ENCODE measurements at regions not wholly inside any gene's neighbourhood (a gene's known extent, or its start where the extent isn't known, plus 50 kb on each side); places are given as distances from the start of the nearest gene placed in this dataset.
"Not testable (repeated sequence)": the region's sequence is repeated elsewhere in the genome, so short reads cannot be mapped to it uniquely, and the experiment has no call there.

DNA sequence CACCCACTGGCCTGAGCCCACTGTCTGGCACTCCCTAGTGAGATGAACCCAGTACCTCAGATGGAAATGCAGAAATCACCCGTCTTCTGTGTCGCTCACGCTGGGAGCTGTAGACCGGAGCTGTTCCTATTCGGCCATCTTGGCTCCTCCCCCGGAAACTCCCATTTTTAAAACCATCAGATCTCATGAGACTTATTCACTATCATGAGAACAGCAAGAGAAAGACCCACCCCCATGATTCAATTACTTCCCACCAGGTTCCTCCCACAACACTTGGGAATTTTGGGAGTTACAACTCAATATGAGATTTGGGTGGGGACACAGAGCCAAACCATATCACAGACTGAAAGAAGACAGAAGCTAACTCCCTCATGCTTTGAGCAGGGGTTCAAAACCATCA, 134.5 kb downstream of the SLC39A8 start:
- not testable (repeated sequence) for DNase-seq

DNA sequence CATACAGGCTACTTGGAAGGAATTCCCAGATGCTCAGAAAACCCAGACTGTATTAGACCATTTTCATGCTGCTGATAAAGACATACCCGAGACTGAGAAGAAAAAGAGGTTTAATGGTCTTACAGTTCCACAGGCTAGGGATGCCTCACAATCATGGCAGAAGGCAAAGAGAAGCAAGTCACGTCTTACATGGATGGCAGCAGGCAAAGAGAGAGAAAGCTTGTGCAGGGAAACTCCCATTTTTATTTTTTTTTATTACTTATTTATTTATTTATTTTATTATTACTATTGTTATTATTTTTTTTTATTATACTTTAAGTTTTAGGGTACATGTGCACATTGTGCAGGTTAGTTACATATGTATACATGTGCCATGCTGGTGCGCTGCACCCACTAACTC, 140.6 kb downstream of the SLC39A8 start:
- DNase-seq = not testable (repeated sequence)

DNA sequence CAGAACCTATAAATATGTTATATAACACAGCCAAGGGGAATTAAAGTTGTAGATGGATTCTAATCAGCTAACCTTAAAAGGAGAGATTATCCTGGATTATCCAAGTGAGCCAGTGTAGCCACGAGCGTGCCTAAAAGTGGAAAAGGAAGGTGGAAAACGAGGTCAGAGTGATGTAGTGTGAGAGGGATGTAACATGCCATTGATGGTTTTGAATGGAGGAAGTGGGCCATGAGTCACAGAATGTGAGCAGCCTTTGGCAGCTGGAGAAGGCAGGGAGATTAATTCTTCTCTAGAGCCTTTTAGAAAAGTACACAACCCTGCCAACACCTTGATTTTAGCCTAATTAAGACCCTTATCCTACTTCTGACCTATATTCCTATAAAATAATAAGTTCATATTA, 149.1 kb downstream of the SLC39A8 start:
- no peak for DNase-seq

DNA sequence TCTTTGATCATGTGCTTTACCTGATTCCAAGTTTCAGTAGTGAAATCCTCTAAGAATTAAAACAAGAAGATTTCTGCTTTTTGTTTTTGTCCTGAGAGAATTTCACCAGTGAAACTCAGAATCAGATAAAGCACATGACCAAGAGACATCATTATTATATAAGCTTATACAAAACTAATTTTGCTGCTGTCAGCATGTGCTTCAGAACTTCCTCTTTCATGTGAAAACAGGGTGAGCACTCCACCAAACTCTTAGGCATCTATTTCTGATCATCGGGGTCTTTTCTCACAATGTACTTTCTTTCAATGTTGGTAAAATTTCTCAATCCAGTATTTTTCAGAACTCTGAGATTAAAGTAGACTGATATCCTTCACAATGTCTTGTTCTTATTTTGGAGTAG, 152.1 kb downstream of the SLC39A8 start:
- no peak for DNase-seq

DNA sequence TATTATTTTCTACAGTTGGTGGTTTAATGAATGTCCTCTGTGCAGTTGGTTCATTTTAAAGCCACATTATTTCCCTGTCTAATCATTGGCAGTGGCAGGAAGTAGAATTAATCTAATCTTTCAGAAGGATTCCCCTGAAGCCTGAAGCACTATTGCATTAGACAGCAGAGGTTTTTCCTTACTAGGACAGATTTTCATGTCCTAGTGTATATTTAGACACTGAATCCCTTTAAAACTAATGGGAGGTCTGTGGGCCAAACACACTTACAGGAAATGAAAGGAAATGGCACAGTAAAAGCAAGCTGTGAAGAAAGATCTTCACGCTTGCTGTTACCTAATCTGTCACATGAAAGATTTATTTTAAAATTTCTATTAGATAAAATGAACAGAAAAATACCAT, 165.2 kb downstream of the SLC39A8 start:
- no peak for DNase-seq

DNA sequence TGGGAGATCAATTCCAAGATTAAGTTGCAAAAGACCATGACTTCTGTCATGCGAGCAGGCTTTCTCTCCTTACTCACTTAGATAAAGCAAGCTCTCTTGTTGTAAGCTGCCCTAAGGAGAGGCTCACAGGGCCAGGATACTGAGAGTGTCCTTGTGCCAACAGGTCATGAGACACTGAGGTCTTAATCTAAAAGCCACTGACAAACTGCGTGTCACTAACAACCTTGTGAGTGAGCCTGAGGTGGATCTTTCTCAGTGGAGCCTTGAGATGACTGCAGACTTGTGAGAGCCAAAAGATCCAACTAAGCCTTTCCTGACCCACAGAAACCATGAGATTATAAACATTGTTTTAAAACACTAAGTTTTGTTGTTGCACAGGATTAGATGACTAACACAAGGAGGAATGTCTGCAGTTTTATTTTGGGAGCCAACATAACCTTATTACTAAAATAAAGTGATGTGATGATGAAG, 170.5 kb downstream of the SLC39A8 start:
- DNase-seq = no peak

DNA sequence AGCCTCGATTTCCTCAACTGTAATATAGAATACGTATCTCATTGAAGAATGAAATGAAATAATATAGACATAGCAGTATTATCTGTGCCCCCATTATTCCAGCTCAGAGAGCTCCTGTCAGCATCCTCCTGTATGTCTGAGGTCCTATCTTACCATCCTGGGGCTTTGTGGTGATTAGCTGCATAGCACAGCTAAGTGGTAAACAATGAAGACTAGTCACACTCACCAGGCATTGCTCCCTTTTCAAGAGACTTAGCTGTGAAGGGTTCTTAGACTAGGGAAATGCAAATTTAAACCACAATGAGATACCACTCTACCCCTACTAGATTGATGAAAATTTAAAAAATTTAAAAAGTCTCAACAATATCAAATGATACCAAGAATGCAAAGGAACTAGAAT, 172.9 kb downstream of the SLC39A8 start:
- DNase-seq = no peak

DNA sequence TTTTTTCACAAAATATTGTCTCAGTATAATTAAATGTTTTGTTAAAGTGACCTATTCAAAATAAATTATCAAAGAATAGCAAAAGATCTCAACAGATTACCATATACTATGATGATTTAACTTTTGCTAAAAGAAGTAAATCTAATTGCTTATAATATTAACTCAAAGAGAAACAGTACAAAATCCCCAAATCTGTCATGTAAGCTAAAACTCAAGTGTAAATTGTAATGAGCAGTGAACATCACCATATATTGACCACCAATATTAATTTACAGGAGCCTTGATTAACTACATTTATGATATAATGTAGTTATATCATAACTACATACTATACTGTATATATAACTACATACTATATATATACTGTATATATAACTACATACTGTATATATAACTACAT, 174.4 kb downstream of the SLC39A8 start:
- no peak for DNase-seq

DNA sequence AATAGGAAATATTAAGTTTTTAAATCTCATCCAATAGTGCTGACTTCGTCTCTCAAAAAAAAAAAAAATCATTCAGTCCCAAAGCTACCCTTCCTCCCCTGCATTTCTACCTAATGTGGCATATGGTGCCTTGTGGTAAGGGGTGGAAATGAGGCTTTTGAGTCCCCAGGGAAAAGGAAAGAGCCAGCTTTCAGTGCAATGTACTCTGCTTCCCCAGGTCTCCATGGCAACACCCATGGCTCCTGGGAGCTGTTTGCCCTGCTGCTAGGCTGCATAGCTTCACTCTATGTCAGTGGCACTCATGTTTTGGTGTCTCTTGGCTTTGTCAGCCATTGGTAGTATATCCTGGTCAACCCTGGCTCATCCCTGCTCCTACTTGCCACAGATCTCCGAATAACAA, 175.9 kb downstream of the SLC39A8 start:
- peak in 9 of 56 donors; percentile 1 to 28 (median 6) for DNase-seq

DNA sequence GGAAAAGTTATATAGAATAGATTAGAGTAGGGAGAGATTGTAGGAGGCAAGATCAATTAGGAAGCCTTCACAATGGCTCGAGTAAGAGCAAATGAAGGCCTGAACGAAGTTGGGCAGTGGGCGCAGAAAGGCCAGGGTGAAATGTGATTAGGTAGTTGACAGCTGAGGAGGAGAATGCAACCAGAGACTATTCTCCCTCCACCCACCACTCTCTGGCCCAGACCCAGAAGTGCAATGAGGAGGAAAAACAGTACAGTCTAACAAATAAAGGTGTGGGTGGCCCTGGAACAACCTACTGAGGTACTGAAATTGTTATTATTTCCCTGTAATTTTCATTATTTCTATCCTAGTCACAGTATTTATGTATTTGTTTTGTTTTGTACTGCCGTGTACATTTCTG, 176.7 kb downstream of the SLC39A8 start:
- DNase-seq = no peak

DNA sequence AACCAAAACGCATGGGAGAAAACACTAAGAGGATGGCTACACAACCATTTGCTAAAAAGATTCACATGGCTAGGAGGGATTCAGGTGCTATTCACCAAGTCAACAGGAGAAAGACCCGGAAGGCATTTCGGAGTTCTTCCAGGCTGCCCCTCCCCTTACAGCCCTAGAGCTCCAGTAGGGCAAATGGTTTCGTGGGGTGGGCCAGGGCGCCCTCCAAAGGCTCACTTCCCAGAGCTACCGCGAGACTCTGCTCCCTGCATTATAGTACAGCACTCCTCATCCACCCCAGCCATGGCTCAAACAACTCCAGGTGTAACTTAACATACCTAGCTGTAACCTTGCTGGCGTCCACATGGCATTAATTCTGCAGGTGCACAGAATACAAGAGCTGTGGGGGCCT, 179.7 kb downstream of the SLC39A8 start:
- DNase-seq = no peak

DNA sequence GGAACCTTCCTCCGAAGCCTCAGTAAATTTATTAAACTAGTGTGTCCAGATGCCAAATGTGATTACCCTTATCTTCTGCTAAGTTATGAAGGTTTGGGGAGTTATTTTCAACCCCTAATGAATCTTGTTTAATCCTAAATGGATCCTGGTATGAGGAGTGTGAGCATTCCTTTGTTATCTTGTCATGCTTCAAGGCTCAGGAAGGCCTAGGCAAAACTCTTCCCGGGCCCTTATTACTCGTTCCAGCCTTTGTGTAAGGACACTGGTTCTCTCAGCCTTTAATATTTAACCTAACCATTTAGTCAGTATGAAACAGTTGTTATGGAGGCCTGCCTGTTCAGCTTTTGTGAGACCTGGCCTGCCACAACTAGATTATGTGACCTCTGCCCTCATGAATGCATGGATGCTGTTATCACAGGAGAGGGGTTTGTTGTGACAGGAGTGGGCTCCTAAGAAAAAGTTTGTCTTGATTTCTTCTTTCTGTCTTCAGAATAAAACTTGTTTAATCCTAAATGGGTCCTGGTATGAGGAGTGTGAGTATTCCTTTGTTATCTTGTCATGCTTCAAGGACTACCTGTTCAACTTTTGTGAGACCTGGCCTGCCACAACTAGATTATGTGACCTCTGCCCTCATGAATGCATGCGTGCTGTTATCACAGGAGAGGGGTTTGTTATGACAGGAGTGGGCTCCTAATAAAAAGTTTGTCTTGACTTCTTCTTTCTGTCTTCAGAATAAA, 181.7 kb downstream of the SLC39A8 start:
- DNase-seq = no peak

DNA sequence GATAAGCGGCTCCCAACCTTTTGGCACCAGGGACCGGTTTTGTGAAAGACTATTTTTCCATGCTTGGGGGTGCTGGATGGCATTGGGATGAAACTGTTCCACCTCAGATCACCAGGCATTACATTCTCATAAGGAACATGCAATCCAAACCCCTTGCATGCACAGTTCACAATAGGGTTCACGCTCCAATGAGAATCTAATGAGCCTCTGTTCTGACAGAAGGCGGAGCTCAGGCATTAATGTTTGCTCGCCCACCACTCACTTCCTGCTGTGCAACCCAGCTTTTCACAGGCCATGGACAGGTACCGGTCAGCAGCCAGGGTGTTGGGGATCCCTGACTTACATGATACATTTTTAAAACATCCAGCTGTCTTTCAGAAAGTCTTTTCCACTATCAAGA, 187.3 kb downstream of the SLC39A8 start:
- no peak for DNase-seq

DNA sequence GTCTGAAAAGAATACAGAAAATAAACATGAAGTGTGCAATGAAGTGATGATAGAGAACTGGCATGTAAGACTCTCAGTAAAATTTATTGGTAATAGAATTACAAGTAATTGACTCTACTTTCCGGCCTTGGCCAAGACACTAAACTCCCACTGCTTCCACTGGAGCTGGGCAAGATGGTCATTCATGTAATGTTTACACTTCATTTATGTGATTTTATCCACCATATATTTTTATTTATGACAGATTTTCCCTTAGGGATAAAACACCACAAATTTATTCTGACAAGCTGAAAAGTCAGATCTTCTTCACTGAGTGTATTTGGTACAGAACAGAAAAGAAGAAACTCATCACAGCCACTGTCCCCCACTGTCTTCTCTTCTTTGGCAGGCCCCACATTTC, 191.9 kb downstream of the SLC39A8 start:
- no peak for DNase-seq

DNA sequence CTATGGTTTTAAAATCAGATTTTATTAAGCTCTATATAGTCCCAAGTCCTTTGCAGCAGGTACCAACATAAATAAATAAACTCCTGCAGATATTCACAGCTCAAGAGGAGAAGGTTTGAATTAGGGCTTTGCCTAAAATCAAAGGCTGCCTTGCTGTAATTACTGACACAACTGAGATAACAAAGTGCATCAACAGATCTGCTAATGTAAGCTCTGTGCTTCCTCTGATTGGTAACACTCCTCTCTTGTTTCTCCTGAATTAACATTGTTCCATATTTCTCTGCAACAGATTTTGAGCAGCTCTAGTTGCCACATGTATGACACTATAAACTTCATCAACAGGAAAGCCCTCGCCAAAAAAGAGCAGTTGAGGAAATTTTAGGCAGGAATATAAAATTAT, 193.6 kb downstream of the SLC39A8 start:
- no peak for DNase-seq

DNA sequence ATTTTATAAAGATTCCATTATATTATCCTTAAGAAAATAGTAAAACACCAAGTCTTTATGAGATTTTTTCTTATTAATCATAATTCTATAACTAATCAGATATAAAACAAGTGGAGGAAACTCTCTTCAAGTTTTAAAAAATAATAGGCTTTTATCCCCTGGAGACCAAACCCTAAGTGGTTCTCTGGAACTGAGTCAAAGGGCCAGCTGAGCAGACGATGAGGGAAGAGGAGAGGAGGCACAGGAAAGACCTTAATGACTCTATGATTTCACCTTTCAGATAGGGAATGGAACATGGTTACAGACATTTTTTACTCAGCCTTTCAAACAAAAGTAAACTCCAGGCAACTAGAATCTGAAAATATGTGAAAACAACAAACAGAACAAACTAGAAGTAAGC, 201.8 kb downstream of the SLC39A8 start:
- DNase-seq = no peak

DNA sequence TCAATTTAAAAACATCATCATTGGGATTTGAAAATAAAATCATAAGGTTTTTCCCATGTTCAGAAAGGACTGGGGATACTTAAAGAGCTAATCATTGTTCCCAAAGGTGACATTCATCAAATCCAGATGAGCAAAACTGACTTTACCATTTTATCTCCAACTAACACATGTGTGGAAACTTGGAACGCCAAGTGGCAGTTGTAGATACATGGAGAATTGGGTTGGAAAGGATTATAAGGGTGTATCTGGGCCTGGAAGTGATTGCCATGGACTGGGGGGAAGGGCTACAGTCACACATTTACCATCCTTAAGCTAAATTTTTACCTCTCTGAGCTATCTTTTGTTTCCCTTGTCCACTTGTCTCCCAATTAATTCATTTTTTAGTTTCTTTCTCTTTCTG, 203.4 kb downstream of the SLC39A8 start:
- no peak for DNase-seq

DNA sequence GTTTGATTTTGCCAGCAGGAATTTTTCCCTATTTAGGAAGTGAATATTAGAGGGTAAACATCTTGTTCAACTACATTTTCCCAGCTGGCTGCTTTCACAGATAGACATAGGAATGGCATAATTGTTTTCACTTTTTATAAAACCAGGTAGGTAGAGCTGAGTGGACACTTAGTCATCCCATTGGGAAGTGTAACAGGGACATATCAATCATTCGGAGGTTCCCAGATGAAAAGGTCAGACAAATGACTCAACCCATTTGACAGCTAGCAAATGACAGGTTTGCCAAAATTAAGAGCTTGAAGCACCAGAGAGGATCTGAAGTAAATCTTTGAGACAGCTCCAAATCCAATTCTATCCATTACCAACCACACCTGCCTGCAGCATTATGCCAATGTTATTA, 205.3 kb downstream of the SLC39A8 start:
- no peak for DNase-seq

DNA sequence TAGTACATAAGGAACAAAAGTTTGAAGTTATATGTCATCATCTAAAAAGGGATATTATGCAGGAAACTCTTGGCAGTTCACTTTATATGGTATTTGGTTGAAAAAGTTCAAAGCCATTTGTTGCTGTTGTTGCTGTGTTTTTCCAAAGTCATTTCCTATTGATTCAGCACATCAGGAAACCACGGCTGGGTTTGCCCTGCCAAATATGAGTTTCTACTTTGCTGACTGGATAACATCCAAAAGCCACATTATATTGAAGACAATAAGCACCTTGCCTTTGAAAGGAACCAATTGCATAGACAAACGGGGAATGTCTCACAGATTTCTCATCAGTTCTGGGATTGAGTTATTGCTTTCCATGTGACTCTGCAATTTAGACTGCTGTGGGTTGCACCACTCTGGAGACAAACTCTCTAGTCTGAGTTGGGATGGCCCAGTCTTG, 206.1 kb downstream of the SLC39A8 start:
- no peak for DNase-seq

DNA sequence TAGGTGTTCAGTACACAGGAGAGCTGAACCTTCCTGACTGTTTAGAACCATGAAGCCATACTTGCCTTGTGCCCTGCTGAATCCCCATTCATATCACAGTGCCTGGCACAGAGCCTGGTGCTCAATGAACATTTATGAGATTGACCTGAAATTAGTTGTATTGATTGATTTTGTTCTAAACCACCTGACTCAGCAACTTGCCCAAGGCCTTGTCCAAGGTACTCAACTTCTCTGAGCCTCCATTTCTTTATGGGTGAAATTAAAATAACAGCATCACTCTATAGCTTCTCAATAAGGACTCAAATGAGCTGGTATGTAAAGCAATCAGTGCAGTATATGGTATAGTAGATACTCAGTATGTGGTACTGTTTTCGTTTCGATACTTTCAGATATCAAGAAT, 208.1 kb downstream of the SLC39A8 start:
- no peak for DNase-seq

DNA sequence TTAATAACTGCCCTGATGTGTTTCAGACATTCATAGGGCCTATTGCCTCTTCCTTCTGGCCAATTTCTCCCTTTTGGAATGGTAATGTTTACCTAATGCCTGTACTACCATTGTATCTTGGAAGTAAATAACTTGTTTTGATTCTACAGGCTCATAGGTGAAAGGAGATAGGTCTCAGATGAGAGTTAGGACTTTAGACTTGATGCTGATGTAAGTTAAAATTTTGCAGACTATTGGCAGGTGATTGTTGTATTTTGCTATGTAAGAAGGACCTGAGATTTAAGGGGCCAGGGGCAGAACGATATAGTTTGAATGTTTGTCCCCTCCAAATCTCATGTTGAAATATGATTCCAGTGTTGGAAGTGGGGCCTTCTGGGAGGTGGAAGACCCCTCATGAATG, 215.5 kb downstream of the SLC39A8 start:
- no peak for DNase-seq
